Pancreas (tissue), 10 donors: ENCODE measurements at regions not wholly inside any gene's neighbourhood (a gene's known extent, or its start where the extent isn't known, plus 50 kb on each side); places are given as distances from the start of the nearest gene placed in this dataset.
"Not testable (repeated sequence)": the region's sequence is repeated elsewhere in the genome, so short reads cannot be mapped to it uniquely, and the experiment has no call there.

Experiments used
- ATAC-seq, 4 donors: fragments of 200-7000 bp; cut with Tn5 transposase; one replicate each; pipeline versions ENCODE4 v1.8.0 to v1.9.1; 2020; ENCODE audit warnings: mild to moderate bottlenecking in 4 of 4, moderate library complexity in 4 of 4
- DNase-seq, 6 donors: peaks; one replicate each; pipeline ENCODE4 v3.0.0-alpha.2; 2020
- FAIRE-seq: peaks from 2 replicates; lab custom pipeline; 2012; peaks lifted over from hg19 to GRCh38; lab: Jason Lieb, UNC
- H3K27ac ChIP-seq, 4 donors: fragments of 200-600 bp; sonication (generic); 1 replicate in 3 of 4; 2 replicates in 1 of 4; pipeline versions ENCODE4 v1.5.0 to v1.8.0; 2020
- H3K27me3 ChIP-seq, 4 donors: fragments of 200-600 bp; one replicate each; pipeline ENCODE4 v1.8.0; 2021
- H3K36me3 ChIP-seq, 3 donors: fragments of 200-600 bp; sonication (generic) in 1 of 3; one replicate each; pipeline versions ENCODE4 v1.5.0 to v1.8.0; 2020 to 2021
- H3K4me1 ChIP-seq, 3 donors: fragments of 200-600 bp; one replicate each; pipeline ENCODE4 v1.8.0; 2021
- H3K4me3 ChIP-seq, 4 donors: fragments of 200-600 bp; sonication (generic) in 2 of 4; one replicate each; pipeline versions ENCODE4 v1.5.0 to v1.8.0; 2020 to 2021
- H3K9me3 ChIP-seq, 4 donors: fragments of 200-600 bp; one replicate each; pipeline ENCODE4 v1.8.0; 2021
- CTCF ChIP-seq, 4 donors: fragments of 200-600 bp; sonication (generic) in 3 of 4; IDR thresholded peaks; one replicate each; pipeline versions ENCODE4 v1.5.0 to v1.8.0; 2021; ENCODE audit warnings: antibody characterized with exemption in 4 of 4
- WGBS, 2 donors: extraction: QIAGEN DNeasy Blood & Tissue Kit; methylation state at CpG; one replicate each; pipeline ENCODE4 v1.1.7; 2013; 5-methylcytosine and 5-hydroxymethylcytosine counted together
- intact Hi-C, 3 donors: fragments of 100-400 bp; cut with DNase I; formaldehyde crosslinking; loops; one replicate each; pipeline versions ENCODE4 v1.11.1 to v1.14.2; 2022
- donor health status: healthy with polysubstance abuse.
- donor health status: DM: no; HTN: no; CAD: no; lungs with moderate emphysema.
- donor health status: DM: no; HTN: no; CAD: no.
- donor health status: control.
- donor health status: control.
- donor health status: Bipolar disorder and iron deficiency.
- donor health status: DM: yes; HTN: yes; CAD: no.
- donor health status: DM: no; HTN: no; CAD: no.
- donor health status: DM: no; HTN: no; CAD: no.
- donor health status: DM: yes; HTN: yes; CAD: no.

GRCh38 chr11:3476937-3477885 lies 98.3 kb upstream of the ZNF195 start:
- H3K27me3 ChIP-seq, intact Hi-C loops: not testable (repeated sequence)
- peak overlapping the region in 2 of 4 donors; percentile 36 to 37 for H3K4me3 ChIP-seq

DNA sequence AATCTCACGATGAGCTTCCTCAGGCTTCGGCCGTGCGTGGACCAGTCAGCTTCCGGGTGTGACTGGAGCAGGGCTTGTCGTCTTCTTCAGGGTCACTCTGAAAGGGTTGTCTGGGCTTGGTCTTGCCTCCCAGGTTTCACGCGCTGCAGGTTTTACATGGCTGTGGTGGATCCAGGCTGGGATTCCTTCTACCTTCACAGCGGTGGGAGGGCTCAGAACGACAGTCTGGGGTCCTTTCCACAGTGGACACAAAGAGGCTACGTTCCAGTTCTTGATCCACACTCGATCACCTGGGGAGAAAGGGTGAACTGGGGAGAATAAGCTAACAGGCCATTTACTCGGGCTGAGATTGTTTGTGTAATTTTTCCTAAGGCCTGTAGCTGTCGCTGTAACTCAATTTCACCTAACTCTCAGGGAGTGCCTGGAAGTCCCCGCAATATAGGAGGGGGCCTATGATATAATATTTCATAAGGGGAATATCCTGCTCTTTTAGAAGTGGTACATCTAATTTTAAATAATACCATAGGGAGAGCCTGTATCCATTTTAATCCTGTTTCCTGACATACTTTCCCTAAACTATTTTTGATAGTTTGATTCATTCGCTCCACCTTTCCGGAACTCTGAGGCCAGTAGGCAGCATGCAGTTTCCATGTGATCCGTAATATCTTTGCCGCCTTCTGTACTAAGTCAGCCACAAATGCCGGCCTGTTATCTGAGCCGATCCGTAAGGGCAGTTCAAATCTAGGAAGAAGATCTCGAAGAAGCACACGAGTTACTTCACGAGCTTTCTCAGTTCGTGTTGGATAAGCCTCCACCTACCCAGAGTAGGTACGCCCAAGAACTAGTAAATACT lies 97.4 kb upstream of the ZNF195 start:
- H3K36me3 ChIP-seq, H3K27me3 ChIP-seq, ATAC-seq, H3K9me3 ChIP-seq, FAIRE-seq, intact Hi-C loops, H3K4me1 ChIP-seq: not testable (repeated sequence)
- Histone ChIP-seq H3K27ac (peak overlapping the region; percentile 83 to 94 (median 89)), H3K4me3 (peak overlapping the region in 2 of 4 donors; percentile 36 to 37)
- TF ChIP-seq CTCF (IDR thresholded peaks at IDR 0.05) = peak in 2 of 4 donors; percentile 8 to 13
- 17 to 22% methylated on average over 26 to 27 of the region's 27 CpGs for WGBS, 2 donors
- peak in 5 of 6 donors; percentile 16 to 57 (median 32) for DNase-seq

More at GRCh38 chr11:3476937-3477885, 98.3 kb upstream of the ZNF195 start:
- DNase-seq = peak; percentile 73 to 90 (median 84)
- H3K36me3 ChIP-seq, FAIRE-seq, H3K9me3 ChIP-seq, H3K4me1 ChIP-seq, ATAC-seq: not testable (repeated sequence)
- peak overlapping the region; percentile 83 to 94 (median 89) for H3K27ac ChIP-seq
- 22 to 23% methylated on average over 17 to 18 of the region's 20 CpGs for WGBS, 2 donors

- H3K36me3 ChIP-seq = not testable (repeated sequence)
- 80 to 85% methylated on average over 8 of the region's 8 CpGs for WGBS, 2 donors
Measured at GRCh38 chr11:3468963-3469362, 90.0 kb upstream of the ZNF195 start.

DNA sequence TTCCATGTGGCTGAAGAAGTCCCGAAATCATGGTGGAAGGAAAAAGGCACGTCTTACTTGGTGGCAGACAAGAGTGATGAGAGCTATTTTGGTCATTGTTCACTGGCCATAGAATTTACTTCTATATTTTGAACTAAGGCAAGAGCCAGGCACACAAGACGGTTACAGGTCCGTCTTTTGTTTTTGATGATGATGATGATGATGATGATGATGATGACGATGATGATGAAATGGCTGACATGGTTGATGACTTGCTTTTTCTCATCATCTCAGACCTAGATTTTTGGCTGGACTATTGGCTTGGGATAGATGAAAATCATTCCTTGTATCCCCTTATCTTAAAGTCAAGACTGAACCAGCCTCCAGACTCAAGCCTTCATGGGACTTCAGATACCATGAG lies 88.7 kb upstream of the ZNF195 start:
- H3K36me3 ChIP-seq, H3K4me1 ChIP-seq, FAIRE-seq, intact Hi-C loops, H3K9me3 ChIP-seq, ATAC-seq, H3K4me3 ChIP-seq, DNase-seq, H3K27ac ChIP-seq, H3K27me3 ChIP-seq: not testable (repeated sequence)
- 55 to 76% methylated on average over 5 of the region's 5 CpGs for WGBS, 2 donors

More at GRCh38 chr11:3468963-3469362, 90.0 kb upstream of the ZNF195 start:
- H3K9me3 ChIP-seq, DNase-seq, intact Hi-C loops, H3K4me3 ChIP-seq, H3K27me3 ChIP-seq, ATAC-seq, FAIRE-seq, H3K4me1 ChIP-seq, H3K27ac ChIP-seq: not testable (repeated sequence)

DNA sequence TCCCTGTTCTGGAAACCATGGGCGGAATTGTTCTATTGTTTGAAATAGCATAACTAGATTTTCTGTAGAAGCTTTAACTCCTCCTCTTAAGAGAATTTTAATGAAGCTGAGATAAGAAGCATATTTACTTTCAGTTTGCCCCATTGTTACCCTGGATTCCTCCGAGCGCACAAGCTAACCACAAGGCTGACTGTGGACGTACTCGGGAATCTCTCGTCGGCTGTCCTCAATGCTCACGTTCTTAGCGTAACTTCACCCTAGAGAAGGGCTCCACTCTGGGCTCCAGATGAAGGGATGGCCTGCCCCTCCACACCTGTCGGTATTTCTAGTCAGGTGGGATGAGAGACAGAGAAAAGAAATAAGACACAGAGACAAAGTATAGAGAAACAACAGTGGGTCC lies 76.7 kb upstream of the ZNF195 start:
- FAIRE-seq, H3K27ac ChIP-seq, H3K36me3 ChIP-seq, H3K9me3 ChIP-seq, intact Hi-C loops, H3K27me3 ChIP-seq, DNase-seq, ATAC-seq, H3K4me3 ChIP-seq, H3K4me1 ChIP-seq: not testable (repeated sequence)
- 35 to 37% methylated on average over 10 of the region's 10 CpGs for WGBS, 2 donors

DNA sequence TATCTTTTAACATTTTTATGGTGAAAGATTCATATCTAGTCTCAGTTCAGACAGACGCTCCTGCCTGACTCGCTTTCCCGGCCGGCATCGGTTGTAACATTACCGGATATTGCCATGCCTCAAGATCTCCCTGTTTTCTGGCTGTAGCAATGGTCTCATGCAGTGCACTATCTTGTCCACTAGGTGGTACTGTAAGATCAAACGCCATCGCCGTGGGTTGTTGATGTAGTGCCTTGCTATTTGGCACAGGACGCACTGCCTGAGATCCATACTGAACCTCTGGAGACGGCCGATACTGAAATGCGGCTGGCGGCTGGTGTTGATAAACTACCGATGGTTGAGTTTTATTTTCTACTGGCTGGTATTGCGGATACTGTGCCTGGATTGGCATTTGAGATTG lies 75.9 kb upstream of the ZNF195 start:
- WGBS, 2 donors = 0 to 1% methylated on average over 16 of the region's 16 CpGs
- H3K27me3 ChIP-seq, H3K4me3 ChIP-seq, ATAC-seq, H3K4me1 ChIP-seq, H3K27ac ChIP-seq, H3K36me3 ChIP-seq, intact Hi-C loops, H3K9me3 ChIP-seq, FAIRE-seq: not testable (repeated sequence)
- TF ChIP-seq CTCF (IDR thresholded peaks at IDR 0.05) = peak; percentile 72 to 85 (median 78)
- peak; percentile 49 to 74 (median 58) for DNase-seq

DNA sequence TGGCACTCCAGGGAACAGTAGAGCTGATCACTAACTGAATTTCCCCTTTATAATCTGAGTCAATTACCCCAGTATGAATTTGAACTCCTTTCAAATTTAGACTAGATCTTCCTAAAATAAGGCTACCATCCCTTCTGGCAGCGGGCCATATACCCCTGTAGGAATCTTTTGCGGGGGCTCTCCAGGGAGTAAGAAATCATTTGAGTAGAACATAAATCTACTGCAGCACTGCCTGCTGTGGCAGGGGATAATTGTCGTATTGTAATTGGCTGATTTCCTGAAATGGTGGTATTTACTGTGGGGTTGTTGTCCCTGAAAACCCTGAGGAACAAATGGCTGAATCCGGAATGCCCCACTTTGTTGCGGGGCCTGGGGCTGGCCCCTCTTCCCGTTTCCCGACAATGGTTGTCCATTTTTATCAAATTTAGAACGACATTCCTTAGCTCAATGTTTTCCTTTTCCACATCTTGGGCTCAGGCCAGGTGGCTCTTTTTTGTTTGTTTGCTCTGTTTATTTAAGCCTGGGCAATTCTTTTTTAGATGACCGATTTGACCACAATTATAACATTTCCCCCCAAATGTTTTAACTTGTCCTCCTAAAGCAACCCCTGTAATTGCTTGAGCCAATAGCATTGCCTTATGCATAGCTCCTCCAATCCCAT lies 74.8 kb upstream of the ZNF195 start:
- H3K9me3 ChIP-seq, H3K36me3 ChIP-seq, DNase-seq, H3K27me3 ChIP-seq, H3K4me3 ChIP-seq, FAIRE-seq, intact Hi-C loops, ATAC-seq, H3K27ac ChIP-seq, H3K4me1 ChIP-seq: not testable (repeated sequence)
- 24 to 36% methylated on average over 9 of the region's 9 CpGs for WGBS, 2 donors

GRCh38 chr11:3450822-3451221 lies 71.9 kb upstream of the ZNF195 start:
- H3K9me3 ChIP-seq, FAIRE-seq, H3K36me3 ChIP-seq, H3K4me3 ChIP-seq, H3K27ac ChIP-seq, H3K27me3 ChIP-seq, H3K4me1 ChIP-seq, DNase-seq, ATAC-seq, intact Hi-C loops: not testable (repeated sequence)
- 90 to 93% methylated on average over 1 of the region's 1 CpG for WGBS, 2 donors

- ATAC-seq = not testable (repeated sequence)
Measured at GRCh38 chr11:3445535-3445934, 66.6 kb upstream of the ZNF195 start.

More at GRCh38 chr11:3445535-3445934, 66.6 kb upstream of the ZNF195 start:
- DNase-seq, H3K27me3 ChIP-seq, intact Hi-C loops, FAIRE-seq, H3K36me3 ChIP-seq, H3K27ac ChIP-seq, H3K4me1 ChIP-seq, H3K9me3 ChIP-seq, H3K4me3 ChIP-seq: not testable (repeated sequence)
- 80 to 93% methylated on average over 3 of the region's 3 CpGs for WGBS, 2 donors
